ENCODE measurements at regions not wholly inside any gene's neighbourhood (a gene's known extent, or its start where the extent isn't known, plus 50 kb on each side); places are given as distances from the start of the nearest gene placed in this dataset.

- TF ChIP-seq CTCF (conservative IDR thresholded peaks at IDR 0.05; ENCODE audit: low read depth in 2 of 2) (no peak), EZH2 (IDR thresholded peaks at IDR 0.05; ENCODE audit: low read depth, unreplicated experiment) (no peak), JUNB (IDR thresholded peaks at IDR 0.05; ENCODE audit: unreplicated experiment) (no peak), REST (IDR thresholded peaks at IDR 0.05; ENCODE audit: unreplicated experiment) (no peak), POLR2AphosphoS5 (IDR thresholded peaks at IDR 0.05; ENCODE audit: low read depth) (no peak), EZH2phosphoT487 (IDR thresholded peaks at IDR 0.05; ENCODE audit: unreplicated experiment) (no peak), STAT1 (IDR thresholded peaks at IDR 0.05; ENCODE audit: unreplicated experiment) (no peak), CREB1 (CRISPR knock-in tag; IDR thresholded peaks at IDR 0.05; ENCODE audit: low read depth) (no peak), ZNF462 (CRISPR knock-in tag; IDR thresholded peaks at IDR 0.05) (no peak), ETS1 (IDR thresholded peaks at IDR 0.05) (no peak)
Observed at GRCh38 chr12:96106137-96106536, 70.8 kb upstream of the LTA4H start.
